ENCODE measurements at regions not wholly inside any gene's neighbourhood (a gene's known extent, or its start where the extent isn't known, plus 50 kb on each side); places are given as distances from the start of the nearest gene placed in this dataset.

DNA sequence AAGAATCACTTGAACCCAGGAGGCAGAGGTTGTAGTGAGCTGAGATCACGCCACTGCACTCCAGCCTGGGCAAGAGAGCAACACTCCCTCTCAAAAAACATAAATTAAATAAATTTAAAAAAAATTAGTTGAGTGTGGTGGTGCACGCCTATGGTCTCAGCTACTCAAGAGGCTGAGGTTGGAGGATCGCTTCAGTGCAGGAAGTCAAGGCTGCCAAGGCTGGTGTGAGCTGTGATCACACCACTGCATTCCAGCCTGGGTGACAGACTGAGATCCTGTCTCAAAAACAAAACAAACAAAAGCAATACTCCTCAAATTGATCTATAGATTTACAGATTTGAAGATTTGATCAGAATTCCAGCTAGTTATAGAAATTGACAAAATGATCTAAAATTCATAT, 92.7 kb upstream of the RESF1 start:
- no peak for DNase-seq

DNA sequence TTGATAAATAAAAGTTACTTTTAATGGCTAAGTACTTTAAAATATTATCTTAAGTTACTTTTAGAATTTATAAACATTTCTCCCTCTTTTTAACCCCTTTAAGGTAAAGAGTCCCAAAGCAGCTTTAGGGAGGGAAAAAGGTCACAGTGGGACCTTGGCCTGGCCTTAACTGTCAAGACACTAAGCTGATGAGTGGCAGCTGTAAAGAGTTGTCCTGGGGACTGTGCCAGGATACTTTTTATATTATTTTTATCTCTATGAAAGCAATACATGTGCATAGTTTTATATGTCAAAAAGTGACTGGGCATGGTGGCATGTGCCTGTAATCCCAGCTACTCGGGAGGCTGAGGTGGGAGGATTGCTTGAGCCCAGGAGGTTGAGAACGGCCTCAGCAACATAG, 94.2 kb upstream of the RESF1 start:
- no peak for DNase-seq

DNA sequence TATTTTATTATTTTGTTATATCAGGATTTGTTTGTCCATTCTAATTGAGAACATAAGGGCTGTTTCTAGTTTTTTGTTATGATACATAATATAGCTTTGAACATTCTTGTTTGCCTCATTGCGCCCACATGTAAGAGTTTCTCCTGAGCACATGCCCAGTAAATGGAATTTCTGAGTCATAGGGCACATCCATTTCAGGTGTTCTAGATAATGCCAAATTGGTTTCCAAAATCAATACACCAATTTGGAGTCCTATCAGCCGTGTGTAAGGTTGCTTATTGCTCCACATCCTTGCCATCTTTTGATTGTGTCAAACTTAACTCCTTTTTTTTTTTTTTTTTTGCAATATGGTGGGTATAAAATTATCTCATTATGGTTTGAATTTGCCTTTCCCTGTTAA, 97.9 kb upstream of the RESF1 start:
- no peak for DNase-seq

DNA sequence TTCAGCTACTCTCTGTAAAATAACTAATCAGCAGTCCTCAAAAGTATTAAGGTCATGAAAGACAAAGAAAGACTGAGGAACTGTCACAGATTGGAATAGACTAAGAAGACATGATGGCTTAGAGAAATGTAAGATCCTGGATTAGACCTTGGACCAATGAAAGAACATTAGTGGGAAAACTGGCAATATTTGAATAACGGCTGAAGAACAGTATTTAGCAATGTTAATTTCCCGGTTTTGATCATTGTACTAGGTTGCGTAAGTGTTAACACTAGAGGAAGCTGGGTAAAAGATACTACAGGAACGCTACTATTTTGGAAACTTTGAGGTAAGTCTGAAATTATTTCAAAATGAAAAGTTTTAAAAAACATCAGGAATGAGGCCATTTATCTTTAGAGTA, 98.8 kb upstream of the RESF1 start:
- DNase-seq, result no peak

DNA sequence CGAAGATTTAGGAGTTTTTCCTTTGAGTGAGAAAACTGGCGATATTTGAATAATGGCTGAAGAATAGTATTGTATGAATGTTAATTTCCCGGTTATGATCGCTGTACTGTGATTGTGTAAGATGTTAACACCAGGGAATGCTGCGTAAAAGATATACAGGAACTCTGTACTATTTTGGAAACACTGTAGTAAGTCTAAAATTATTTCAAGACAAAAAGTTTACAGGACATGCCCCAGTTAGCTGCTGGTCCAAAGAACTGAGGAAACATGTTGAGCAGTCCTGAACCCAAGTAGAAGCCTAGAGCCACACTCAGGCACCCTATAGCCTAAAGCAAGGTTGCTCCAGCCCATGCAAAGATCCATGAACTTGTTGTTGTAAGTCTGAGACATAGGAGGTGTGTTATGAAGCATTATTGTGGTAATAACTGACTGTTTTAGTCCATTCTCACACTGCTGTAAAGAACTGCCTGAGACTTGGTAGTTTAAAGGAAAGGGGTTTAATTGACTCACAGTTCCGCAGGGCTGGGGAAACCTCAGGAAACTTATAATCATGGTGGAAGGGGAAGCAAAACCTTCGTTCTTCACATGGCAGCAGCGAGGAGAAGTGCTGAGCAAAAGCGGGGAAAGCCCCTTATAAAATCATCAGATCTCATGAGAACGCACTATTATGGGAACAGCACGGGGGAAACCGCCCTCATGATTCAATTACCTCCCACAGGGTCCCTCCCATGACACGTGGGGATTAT, 99.8 kb upstream of the RESF1 start:
- DNase-seq, result no peak

DNA sequence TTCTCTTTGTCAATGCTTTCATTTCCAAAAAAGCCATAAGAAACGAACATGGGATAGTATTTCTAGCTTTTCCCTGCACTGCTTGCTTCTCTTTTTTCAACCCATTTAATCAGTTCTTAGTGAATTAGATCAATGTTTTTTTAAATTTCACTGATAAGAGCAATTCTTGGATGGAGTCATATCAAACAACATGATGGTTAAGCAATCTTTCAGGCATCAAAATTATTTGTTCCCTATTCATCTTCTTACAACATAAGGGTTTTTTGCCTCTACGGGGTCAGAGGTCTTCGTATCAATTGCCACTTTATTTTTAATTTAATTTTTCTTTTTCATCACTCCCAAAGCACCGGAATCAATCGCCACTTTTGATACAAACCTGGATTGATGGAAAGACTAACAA, 103.8 kb upstream of the RESF1 start:
- DNase-seq, result no peak

DNA sequence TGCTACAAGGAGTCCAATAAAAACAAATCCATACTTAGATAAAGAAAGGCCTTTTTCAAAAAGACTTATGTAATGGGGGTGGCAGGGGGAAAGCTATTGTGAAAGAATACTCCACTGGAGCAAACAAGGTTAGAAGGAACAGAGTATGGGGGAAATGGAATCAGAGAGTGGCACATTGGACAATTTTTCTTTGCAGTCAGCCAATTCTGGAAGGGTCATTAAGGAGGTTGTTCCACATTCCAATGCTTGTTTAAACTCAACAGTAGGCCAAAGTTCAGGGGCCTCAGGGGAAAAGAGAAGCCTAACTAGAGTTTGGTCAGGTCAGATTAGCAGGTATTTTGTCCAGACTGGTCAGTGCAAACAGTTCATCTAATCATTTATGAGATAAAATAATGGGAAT, 105.2 kb upstream of the RESF1 start:
- DNase-seq, result no peak

DNA sequence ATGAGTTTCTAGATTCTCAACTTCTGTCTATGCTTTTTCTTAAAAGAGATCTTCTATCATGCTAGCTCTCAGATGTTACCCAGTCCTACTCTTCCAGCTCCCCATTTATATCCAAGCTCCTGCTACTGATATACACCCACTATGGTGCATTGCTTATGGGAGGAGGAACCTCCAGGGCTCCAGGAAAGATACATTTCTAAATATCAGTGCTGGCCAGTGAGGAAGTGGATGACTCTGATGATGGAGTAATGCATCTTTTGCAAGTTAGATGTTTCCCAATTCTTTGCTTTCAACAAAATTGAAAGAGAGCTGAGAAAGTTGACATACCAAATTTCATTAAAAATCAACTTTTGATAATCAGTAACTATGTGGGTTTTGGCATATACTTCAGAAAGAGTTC, 105.7 kb upstream of the RESF1 start:
- no peak for DNase-seq

DNA sequence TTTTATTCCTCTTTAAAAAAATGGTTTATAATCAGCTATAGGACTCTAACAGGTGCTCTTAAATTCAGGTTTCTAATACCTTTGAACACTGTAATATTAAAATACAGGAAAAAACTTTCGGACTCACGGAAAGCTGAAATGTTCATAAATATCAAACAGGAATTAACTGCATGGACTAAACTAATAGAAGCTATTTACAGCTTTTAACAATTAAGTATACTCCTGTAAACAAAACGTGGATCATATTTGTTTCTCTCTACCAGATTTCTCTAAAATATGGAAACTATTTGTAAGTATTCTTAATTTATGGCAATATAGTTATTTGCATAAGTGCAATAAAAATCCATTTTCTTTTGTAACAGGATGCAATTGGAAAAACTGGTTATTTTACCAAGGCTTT, 108.9 kb upstream of the RESF1 start:
- DNase-seq, result no peak

DNA sequence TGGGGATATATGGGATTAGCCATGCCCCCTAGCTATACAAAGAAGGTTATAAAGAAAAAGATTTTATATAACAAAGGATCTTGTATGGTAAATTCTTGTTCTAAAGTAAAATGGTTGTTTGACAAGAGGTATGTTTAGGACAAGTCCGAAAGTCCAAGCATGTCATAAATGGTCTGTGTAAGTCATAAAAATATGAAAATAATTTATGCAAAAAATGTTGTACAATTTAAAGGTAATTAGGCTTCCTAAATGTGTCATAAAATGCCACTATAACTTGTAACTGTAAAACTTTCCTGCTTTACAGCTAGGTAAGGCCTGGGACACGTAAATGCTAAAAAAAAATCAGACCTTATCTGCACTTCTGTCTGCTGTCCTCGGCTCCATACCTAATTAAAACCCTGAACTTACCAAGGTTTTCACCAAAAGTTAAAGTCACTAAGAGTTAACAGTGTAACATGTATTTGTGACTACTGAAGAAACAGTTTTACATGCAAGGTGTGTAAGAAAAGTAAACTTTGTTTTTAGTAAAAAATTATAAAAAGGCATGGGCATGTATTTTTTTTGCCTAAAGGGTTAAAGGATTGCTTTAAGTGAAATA, 110.0 kb upstream of the RESF1 start:
- DNase-seq, result no peak

DNA sequence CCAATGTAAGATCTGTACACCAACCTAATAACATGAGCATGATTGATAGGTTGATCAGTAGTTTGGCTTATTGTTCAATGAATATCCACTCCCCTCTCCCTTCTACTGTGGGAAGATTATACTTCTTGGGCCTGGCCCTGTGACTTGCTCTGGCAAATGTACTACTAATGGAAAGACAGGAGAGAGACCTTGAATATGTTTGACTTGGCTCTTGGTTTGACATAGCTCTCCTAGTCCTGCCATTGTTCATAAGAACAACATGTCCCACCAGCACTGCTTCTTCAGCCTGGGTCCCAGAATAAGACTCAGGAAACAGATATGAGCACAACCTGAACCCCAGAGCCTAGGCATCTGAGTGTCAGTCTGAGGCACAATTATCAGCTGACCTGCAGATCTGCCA, 112.8 kb upstream of the RESF1 start:
- no peak for DNase-seq

DNA sequence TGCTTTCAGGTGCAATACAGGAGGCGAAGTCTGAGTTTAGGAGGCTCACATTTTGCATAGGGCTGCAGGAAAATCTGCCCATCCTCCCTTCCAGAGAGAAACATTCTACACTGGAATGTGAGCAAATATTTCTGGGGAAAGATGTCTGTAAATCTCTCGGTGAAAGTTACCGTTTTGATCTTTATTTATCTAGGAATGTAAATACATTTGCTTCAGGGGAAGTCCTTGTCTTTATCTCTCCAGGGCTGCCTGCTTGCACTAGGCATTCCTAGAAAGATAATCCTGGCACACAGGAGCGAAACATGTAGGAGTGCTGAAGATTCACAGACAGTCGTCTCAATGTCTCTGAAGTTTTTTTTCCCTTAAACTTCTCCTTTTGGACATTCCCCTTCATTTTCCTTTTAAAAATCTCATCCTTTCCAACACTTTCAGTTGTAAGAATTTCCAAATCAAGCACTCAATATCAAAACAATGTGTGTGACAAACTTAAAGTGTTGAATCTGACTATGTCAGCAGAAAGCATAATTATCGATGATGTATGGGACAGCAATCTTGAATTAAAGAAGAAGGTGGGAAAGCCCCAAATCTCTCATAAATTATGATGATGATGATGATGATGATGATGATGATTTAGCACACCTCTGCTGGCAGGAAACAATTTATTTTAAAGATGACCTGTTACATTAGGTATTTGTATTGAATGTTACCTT, 113.4 kb upstream of the RESF1 start:
- DNase-seq, result no peak

DNA sequence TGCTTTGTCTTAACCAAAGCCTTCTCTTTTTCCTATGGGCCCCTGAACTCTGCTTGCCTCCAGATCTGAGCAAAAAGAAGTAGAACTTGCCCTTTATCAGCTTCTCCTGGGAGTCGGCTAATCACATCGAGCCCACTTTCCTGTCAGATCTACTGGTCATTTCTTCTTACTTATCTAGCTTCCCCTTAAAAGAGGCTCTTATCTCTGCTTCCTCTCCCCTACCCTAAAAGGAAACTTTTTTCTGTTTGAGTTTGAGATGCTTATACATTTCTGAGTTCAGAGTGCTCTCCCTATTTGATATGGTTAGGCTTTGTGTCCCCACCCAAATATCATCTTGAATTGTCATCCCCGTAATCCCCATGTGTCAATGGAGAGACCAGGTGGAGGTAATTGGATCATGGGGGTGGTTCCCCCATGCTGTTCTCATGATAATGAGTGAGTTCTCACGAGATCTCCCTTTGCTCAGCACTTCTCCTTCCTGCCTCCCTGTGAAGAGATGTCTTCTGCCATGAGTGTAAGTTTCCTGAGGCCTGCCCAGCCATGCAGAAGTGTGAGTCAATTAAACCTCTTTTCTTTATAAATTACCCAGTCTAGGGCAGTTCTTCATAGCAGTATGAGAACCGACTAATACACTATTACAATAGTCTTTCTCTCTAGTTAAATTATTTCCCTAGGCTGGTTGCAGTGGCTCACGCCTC, 114.7 kb upstream of the AMN1 start:
- DNase-seq, result no peak

DNA sequence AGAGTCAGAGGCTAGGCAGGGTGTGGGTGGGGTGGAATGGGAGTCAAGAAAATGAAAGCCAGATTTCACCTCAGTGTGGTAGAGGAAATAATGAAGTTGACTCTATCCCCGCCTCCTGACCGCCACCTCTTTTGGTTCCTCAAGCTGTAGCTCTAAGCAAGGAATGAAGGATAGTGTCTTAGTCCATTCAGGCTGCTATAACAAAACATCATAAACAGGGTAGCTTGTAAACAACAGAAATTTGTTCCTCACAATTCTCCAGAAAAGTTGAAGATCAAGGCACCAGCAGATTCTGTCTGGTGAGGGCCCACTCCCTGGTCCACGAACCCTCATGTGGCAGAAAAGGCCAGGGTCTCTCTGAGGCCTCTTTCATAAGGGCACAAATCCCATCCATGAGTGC, 109.1 kb upstream of the AMN1 start:
- DNase-seq, result no peak

DNA sequence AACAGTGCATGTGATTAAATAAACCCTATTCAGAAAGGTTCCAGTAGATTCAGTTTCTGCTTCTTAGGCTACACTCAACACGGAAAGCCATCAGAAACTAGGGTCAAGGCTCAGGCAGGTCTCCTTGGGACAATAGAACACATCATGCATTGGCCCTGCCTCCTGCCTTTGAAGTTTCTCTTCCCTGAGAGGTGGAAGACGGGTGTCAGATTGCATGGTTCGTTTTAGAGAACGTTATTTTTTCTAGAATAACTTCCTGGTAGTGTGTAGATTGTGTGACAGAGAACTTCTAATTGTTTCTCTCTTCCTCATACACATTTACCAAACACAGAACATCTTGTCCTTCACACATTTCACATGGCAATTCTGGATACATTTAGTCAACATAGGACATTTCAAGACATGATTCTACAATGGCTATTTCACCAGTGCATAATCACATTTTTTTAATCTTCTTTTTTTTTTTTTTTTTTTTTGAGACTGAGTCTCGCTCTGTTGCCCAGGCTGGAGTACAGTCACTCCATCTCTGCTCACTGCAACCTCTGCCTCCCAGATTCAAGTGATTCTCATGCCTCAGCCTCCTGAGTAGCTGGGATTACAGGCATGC, 106.6 kb upstream of the AMN1 start:
- DNase-seq, result no peak

DNA sequence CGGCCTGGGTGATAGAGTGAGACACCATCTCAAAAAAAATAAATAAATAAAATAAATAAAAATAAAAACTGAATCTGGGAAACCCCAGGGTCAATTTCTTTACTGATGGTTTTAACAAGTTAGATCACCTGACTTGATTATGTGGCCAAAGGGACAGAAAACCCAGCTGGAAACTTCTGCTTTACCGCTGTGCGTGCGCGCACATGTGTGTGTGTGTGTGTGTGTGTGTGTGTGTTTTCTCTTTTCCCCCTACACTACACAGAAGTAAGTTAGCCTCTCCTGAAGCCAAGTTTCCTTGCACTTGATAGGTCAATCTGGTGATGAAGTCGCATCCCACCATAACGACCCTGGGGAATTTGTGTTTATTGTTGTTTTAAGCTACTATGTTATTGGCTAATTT, 105.3 kb upstream of the AMN1 start:
- no peak for DNase-seq

DNA sequence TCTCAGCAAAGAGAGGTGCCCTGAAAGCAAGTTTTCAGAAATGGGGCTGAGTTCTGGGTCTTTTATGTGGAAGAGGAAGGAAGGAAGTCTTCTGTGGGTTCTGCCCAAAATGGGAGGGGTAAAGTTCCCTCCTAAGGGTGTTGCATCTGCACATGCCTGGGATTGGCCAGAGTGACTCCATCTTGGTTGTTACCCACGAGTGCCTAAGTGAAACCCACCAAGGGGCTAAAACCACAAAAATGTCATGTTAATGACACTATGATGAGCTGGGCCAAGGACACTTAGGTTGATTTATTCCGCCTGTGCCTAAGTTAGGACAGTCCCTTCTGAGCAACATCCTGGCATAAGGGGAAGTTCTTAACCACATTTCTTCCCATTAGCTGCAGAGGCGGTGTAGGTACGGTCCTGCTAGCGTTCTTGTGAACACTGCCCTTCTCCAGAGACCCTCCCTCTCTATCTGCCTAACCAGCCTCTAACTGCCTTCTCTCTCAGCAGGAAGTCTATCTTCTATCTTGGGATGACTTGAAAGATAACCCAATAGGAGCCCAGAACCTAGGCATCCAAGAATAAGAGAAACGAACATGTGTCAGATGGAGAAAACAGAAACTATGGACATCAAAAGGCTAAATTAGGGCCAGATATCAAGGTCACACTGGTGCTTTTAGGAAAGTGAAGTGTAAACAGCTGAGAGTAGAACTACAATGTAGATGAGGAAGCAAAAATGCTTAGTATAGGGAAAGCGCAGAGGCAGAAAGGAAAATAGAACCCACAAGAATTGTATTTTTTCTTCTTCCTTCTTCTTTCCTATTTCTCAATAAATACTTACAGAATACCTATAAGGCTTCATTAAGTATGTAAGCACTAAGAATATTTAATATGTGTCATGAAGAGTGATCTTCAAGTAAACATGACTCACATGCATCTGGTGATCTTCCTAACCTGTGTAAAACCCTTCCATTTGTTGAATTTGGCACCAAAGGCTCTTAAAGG, 104.2 kb upstream of the AMN1 start:
- DNase-seq, result no peak

DNA sequence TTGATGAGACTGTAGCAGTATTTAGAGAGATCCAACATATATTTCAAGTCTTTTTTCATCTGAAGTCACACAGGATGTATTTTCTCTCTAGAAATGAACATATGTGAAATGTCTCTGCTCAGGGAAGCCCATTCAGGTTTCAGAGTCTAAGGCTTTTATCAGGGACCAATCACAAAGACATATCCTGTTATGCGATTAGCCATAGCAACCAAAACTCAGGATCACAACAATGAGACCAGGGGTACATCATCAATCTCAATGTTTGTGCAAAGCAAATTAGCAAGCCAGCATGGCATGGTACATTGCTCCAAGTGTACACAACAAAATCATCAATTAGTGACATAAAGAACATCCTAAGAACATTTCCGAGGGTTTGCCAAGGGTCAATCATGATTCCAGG, 99.2 kb upstream of the AMN1 start:
- DNase-seq, result no peak

DNA sequence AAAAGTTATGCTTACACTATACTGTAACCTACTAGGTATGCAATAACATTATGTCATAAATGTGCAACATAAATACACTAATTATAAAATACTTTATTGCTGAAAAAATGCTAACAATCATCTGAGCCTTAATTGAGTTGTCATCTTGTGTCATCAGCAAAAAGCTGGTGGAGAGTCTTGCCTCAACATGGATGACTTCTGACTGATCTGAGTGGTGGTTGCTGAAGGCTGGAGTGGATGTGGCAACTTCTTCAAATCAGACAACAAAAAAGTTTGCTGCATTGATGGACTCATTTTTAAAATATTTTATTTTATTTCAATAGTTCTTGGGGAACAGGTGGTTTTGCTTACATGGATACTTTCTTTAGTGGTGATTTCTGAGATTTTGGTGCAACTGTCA, 93.9 kb upstream of the AMN1 start:
- DNase-seq, result no peak

DNA sequence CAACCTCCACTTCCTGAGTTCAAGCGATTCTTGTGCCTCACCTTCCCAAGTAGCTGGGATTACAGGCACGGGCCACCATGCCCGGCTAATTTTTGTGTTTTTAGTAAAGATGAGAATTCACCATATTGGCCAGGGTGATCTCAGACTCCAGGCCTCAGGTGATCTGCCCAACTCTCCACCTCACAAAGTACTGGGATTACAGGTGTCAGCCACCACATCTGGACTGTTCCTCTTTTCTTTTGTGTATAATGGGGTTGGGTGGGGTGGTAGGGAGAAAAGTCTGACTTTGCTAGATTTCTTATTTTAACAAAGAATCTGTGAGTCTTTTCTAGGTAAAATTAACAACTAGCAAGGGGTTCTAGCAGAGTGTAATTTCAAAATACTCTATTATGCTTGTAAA, 92.7 kb upstream of the AMN1 start:
- no peak for DNase-seq

DNA sequence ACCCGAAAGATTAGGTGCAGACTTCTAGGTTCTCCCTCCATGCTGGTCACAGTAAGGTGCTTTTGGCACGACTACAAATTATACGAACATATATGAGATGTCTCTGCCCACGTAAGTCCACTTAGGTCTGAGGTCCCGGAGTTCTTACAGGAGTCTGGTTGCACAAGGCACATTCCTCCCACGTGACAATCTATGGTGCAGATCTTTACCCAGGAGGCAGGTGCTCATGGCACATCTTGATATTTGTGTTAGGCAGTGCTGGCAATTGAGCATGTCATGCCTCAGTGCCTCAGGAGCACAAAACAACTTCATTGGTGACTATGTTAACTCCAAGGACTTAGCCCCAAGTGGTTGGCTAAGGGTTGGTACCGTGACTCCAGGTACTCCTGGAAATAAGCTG, 92.0 kb upstream of the AMN1 start:
- no peak for DNase-seq

DNA sequence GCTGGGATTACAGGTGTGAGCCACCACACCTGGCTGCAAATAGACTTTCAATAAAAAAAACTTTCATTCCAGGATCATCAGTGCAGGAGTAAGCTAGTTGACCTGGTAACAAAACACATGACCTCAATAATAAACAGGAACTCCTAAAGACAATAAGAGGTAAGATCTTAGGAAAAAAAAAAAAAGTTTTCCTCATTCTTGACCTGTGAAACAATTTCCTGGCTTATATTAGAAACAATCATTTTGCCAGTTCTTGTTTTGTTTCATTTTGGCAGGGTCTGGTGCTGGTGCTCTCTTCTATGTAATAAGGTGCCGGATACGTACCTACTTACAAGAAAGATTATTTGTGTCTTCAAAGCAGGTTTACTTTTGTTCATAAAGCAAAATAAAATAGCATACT, 90.6 kb upstream of the AMN1 start:
- DNase-seq, result no peak
